GM21528 (cell line): ENCODE measurements at regions not wholly inside any gene's neighbourhood (a gene's known extent, or its start where the extent isn't known, plus 50 kb on each side); places are given as distances from the start of the nearest gene placed in this dataset.
A peak's percentile ranks its signal among the peaks of the same experiment; 100 is the strongest.

ENCODE experiments used
- ATAC-seq: cut with Tn5 transposase; IDR thresholded peaks from one replicate; pipeline ENCODE4 v1.9.1; 2021; ENCODE audit warnings: mild to moderate bottlenecking, moderate library complexity; ENCODE audit not compliant: unreplicated experiment, low FRiP score

DNA sequence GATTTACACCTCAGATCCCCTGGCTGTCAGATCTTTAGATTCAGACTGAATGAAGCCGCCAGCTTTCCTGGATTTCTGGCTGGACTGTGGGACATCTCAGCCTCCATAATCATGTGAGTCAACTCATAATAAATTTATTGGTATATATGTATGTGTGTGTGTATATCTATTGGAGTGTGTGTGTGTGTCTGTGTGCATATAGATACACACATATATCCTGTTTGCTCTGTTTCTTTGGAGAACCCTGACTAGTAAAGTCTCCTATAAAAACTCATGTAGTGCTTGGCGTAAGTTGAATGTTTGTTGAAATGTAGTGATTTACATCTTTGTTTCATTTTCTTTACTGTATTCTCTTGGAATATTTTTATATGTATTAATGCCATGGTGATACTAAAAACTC lies 499.5 kb upstream of the KLF12 start:
- no peak for ATAC-seq

DNA sequence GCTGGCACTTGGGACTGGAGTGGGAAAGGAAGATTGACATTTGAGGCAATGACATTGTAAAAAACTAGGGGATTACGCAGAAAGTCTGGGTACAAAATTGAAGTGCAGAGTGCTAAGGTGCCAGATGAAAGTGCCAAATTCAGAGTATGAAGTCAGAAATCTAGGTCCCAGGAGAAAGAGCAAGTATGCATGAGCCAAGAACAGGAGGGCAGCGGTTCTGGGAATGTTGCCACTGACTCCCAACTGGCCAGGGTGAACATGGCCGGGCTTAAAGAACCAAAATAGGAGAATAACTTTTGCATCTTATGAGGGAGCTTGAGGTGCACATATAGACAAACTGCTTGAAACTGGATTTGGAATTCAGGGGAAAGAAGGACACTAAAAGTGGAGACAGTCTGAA lies 495.8 kb upstream of the KLF12 start:
- ATAC-seq, result no peak

DNA sequence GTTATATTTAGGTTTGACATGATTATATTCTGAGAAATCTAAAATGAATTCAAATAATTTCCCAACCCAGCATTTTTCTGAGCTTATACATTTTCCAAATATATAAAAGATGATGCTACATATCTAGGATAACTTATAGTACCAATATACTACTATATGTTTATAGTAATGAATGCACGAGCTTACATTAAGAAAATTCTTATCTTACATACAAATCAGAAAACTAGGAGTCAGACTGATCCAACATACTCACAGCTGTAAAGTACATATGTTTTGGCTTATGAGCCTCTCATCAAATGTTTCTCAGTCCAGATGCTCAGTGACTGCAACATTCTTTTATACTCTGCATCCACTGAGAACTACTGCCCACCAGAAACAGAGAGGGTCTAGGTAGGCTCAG lies 491.3 kb upstream of the KLF12 start:
- no peak for ATAC-seq

- no peak for ATAC-seq
These were observed 489.6 kb upstream of the KLF12 start for GRCh38 chr13:74623761-74624160.

DNA sequence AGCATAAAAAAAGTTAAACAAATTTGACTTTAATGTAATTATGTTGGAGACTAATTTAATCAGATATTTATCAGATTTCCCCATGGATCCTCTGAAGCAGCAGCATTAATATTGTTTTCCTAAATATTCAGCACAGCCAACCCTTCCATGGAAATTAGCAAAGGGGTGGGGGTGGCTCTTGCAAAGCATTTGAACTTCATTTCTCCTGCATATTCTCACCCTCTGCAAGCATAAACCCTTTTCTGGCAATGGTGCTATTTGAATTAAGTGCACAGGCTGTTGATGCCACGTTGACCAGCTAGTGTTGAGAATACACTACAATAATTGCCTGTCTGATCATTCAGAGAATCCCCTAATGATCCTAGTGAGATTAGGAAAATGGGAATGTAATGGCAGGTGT lies 488.1 kb upstream of the KLF12 start:
- ATAC-seq, result no peak

- no peak for ATAC-seq
These were observed 486.5 kb upstream of the KLF12 start for GRCh38 chr13:74620711-74621110.

DNA sequence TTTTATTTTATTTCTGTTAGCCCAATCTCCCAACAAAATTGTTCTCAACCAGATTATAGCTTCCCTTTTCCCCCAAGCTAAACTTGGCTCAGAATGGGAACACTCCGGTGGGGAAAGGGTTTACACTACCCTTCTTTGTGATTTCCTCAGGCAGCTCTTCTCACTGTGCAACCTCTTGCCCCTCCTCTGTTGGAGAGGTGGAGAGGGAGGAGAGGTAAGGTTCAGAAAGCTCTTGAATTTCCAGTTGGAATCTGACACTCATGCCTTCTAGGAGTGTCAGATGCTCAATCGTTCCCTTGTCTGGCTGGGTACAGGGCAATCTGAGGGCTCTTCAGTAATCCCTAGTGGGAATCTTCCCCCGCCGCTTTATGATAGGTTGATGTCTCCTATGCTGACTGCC lies 486.1 kb upstream of the KLF12 start:
- no peak for ATAC-seq

DNA sequence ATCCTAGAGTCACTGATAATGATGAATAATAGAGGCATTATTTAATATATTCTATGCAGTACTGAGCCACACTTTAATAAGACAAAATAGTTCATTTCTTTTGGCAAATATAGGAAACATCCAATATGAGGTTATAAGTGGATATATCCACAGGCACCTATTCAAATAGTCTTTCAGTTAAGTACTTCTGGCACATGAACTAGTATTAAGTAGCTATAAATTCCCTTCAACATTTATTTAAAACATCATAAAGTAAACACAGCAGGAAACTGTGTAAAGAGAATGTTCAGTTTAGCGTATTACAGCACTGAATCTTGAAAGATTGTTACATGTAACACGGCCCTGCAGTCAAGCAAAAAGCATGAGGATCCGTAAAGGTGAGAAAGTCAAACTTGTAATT lies 463.3 kb upstream of the KLF12 start:
- ATAC-seq, result no peak

DNA sequence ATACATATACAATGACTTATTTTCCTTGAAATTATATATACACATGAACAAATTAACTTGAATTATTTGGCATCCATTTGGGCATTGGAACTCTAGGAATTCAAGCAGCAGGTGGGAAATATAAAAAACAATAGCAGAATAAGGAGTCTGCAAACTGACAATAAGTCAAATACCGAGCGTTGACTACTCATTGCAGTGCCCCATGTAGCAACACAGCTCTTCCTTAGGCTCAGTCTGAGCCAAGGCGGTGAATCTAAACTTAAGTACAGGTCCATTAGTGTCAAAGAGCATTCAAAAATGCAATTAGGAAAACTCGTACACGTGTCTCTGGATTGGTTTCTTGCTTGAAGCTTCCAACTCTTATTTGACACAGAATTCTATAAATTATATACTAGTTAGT lies 462.5 kb upstream of the KLF12 start:
- ATAC-seq, result no peak

GRCh38 chr13:74593688-74594087 lies 459.5 kb upstream of the KLF12 start:
- no peak for ATAC-seq

- no peak for ATAC-seq
These were observed 452.6 kb upstream of the KLF12 start for GRCh38 chr13:74586847-74587246.

DNA sequence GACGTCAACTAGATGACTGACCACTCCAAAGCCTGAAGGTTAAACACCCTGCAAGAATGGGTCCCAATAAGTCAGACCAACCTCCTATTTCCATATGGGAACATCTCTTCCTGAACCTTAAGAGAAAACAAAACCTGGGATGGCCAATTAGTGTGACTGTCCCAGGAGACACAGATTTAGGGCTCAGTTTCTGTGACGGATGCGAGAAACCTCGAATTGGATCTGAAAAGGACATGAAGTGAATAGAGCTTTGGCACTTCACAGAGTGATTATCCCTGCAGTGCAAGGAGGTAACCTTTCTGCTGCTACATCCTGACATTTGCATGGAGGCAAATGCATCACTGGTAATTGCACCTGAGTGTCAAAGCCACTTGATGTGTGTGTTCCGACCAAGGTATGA lies 442.2 kb upstream of the KLF12 start:
- no peak for ATAC-seq

GRCh38 chr13:74575729-74576125 lies 441.5 kb upstream of the KLF12 start:
- peak; percentile 60 for ATAC-seq

- peak; percentile 26 for ATAC-seq
These were observed 440.9 kb upstream of the KLF12 start for GRCh38 chr13:74574964-74575728.

- ATAC-seq, result no peak
These were observed 439.4 kb upstream of the KLF12 start for GRCh38 chr13:74573654-74574053.

DNA sequence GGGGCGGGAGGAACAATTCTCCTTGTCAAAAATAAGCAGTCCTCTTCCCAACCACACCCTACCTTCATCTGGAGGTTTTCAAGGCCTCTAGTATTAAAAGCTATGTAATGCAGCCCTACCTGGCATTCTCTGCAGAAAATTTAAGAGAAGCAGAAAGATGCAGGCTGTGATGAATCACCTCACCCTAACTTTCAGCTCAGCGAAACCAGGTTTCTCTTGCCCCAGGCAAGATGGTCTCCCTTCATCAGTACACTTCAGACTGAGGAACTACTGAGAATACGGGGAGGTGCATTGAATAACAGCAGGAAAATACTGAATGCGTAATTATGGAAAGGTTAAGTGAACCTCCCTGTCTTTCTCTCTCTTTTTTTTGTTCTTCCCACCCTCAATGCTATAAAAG lies 437.6 kb upstream of the KLF12 start:
- no peak for ATAC-seq

DNA sequence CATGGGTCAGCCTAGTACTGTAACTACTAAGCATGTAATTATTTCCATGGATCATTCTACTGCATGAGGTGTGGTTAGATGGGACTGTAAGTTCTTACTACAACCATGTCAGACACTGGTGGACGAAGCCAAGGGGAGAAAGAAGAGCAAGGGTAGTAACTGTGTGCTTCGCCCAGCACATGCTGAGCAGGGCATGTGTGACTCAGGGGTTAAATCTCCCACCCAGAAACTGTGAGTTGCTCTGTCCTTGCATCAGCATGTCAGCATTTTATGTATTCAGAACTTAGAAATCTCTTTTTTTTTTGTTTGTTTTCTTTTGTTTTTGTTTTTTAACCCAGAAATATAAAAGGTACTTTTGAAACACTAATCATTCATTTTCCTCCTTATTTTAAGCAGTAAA lies 436.6 kb upstream of the KLF12 start:
- ATAC-seq, result no peak

DNA sequence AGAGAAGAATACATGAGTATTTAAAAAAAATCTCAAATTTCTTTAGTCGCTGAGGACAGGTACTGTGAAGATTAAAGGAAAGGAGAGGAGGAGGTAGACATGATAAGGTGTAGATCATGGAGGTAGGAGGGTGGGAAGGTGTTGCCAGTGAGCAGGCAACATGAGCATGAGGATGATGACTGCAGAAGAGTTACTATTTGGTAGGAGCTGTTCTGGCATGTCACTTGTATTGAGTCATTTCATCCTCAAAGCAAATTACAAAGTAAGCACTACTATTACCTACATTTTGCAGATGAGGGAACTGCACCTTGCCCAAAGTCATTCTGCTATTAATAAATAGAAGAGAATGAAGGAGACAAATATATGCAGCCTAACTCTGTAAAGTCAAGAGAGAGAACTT lies 435.8 kb upstream of the KLF12 start:
- no peak for ATAC-seq

DNA sequence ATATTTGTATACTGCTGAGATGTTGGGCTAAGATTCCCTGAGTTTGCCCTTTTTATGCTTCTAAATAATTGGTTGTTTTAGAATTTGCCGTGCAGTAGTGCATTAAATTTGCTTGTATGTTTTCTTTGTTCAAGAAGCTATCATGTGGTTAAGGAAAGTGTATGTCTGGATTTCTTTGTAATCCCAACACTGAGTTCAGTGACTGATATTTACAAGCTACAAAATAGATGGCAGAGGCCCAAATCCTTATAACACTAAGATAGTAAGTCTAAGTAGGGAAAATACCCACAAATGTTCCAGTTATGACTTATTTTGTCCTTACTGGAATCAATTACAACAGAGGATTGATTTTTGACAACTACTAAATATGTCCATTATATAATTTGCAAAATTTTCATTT lies 435.0 kb upstream of the KLF12 start:
- no peak for ATAC-seq

DNA sequence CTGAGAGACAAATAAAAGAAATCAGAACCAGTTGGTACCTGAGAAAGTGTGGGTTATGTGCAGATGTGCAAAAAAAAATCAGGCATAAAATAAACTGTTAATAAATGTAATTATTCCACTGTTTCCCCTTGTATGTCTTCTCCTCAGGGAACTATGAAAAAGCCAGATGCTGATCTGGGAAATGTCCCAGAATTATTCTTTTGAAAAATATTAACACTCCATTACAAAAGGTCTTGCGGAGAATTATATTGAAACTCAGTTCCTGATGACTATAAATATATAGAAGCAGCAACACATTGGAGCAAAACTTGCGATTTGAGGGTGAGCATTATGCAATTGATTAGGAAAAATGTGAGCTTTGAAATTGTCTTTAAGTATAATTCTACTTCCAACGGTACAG lies 433.3 kb upstream of the KLF12 start:
- no peak for ATAC-seq

DNA sequence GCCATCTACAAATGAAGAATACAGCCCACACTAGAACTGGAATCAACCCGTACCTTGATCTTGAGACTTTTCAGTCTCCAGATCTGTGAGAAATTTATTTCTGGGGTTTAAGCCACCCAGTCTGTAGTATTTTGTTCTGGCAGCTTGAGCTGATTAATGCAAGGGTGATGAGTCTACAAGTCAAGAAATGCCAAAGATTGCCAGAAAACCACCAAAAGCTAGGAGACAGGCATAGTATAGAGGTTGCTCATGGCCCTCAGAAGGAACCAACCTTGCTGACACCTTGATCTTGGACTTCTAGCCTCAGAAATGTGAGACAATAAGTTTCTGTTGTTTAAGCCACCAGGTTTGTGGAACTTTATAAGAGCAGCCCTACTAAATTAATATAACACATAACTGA lies 428.2 kb upstream of the KLF12 start:
- ATAC-seq, result no peak

DNA sequence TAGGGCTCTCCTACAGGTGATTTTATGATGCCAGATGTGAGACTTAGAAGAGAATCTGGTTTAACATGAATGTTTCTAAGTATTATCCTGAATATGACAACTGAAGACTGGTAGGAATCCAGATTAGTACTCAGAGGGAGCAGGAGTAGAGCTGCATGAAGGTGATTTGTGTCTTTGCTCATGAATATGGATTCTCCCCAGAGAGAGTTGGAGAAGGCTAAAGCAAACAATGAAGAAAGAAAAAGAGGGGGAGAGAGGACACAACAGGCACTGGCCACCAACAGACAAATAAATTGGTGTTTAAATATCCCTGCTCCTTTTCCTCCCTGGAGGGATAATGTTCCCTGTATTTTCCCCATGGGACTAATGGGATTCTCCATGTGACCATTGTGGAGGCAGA lies 427.0 kb upstream of the KLF12 start:
- ATAC-seq, result no peak

- ATAC-seq, result peak; percentile 81
These were observed 426.1 kb upstream of the KLF12 start for GRCh38 chr13:74560325-74560724.
